ENCODE measurements at regions not wholly inside any gene's neighbourhood (a gene's known extent, or its start where the extent isn't known, plus 50 kb on each side); places are given as distances from the start of the nearest gene placed in this dataset.

DNA sequence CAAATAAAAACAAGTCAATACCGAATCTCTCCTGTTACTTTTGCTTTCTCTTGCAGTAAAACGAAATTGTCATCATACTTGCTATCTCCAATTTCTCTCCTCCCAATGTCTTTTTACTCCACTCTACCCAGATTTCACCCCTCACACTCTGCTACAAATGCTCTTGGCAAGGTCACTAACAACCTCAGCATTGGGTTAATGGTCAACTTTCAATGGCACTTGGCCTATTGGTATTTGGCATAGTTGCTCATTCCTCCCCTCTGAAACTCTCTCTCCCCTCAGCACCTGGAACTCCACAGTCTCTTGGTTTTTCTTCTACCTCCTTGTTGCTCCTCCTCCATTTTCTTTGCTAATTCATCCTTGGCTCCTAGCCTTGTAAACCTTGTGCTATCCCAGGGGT lies 367.3 kb downstream of the PTPRU start:
- ATAC-seq (ENCODE audit: low FRiP score in 2 of 2) (peak in 1 of 2 donors; percentile 53), DNase-seq (no peak)
- TF ChIP-seq POLR2A (IDR thresholded peaks at IDR 0.05): no peak
- no peak for TF ChIP-seq EP300 (IDR thresholded peaks at IDR 0.05)
- no peak for TF ChIP-seq POLR2AphosphoS5 (IDR thresholded peaks at IDR 0.05)
- TF ChIP-seq, protein P1, sequence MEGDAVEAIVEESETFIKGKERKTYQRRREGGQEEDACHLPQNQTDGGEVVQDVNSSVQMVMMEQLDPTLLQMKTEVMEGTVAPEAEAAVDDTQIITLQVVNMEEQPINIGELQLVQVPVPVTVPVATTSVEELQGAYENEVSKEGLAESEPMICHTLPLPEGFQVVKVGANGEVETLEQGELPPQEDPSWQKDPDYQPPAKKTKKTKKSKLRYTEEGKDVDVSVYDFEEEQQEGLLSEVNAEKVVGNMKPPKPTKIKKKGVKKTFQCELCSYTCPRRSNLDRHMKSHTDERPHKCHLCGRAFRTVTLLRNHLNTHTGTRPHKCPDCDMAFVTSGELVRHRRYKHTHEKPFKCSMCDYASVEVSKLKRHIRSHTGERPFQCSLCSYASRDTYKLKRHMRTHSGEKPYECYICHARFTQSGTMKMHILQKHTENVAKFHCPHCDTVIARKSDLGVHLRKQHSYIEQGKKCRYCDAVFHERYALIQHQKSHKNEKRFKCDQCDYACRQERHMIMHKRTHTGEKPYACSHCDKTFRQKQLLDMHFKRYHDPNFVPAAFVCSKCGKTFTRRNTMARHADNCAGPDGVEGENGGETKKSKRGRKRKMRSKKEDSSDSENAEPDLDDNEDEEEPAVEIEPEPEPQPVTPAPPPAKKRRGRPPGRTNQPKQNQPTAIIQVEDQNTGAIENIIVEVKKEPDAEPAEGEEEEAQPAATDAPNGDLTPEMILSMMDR (IDR thresholded peaks at IDR 0.05): no peak
- H3K9me3 ChIP-seq: no peaks in the 10 kb centered on the region
- no peaks in the 10 kb centered on the region for H3K27me3 ChIP-seq
- H3K27ac ChIP-seq: no peak overlapping the region
- no peaks in the 10 kb centered on the region for H3K4me1 ChIP-seq
- 57 to 58% methylated on average over 2 of the region's 2 CpGs for WGBS, 2 donors
- no peaks in the 10 kb centered on the region for H3K36me3 ChIP-seq
- no peak overlapping the region for H3K4me3 ChIP-seq

DNA sequence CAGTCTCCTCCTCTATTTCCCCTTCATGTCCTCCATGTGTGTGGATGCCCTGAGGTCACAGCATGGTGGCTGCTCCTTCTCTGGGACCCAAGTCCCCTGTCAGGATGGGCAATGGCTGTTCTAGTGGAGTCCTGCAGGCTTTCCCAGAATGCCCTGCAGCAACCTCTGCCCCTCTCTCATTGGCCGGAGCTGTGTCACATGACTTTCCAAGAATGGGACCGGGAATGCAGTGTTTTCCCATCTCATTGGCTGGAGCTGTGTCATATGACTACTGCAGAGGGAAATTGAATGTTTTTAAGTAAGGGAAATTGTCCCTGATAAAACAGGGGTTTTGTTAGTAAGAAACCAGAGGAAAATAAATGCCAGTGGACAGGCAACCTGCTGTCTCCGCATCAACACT lies 365.9 kb downstream of the PTPRU start:
- no peaks in the 10 kb centered on the region for H3K9me3 ChIP-seq
- H3K4me3 ChIP-seq: no peak overlapping the region
- DNase-seq (no peak), ATAC-seq (ENCODE audit: low FRiP score in 2 of 2) (no peak)
- H3K27ac ChIP-seq: no peak overlapping the region
- H3K27me3 ChIP-seq: no peaks in the 10 kb centered on the region
- TF ChIP-seq, protein P1 (IDR thresholded peaks at IDR 0.05): no peak
- no peak for TF ChIP-seq EP300 (IDR thresholded peaks at IDR 0.05)
- no peak for TF ChIP-seq POLR2AphosphoS5 (IDR thresholded peaks at IDR 0.05)
- TF ChIP-seq POLR2A (IDR thresholded peaks at IDR 0.05): no peak
- no peaks in the 10 kb centered on the region for H3K4me1 ChIP-seq
- WGBS, 2 donors: 82 to 93% methylated on average over 3 of the region's 3 CpGs
- no peaks in the 10 kb centered on the region for H3K36me3 ChIP-seq

DNA sequence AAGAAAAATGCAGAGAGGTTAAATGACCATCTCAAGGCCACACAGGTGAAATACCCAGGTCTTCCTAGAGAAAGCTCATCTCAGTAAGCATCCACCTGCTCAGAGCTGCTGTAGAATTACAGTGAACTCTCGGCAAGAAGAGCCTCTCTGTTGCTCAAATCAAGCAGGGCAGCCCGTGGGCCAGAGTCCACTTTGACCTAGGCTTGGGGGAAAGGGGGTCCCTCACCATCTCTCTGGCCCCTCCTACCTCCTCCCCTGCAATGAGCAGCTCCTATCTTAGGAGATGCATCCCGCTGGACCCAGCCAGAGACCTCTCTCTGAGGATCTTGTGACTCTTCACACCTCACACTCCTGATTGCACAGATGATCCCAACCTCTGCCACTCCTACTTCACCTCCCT lies 364.7 kb downstream of the PTPRU start:
- no peaks in the 10 kb centered on the region for H3K36me3 ChIP-seq
- TF ChIP-seq, protein P1 (IDR thresholded peaks at IDR 0.05): no peak
- no peak for TF ChIP-seq POLR2A (IDR thresholded peaks at IDR 0.05)
- no peak for TF ChIP-seq EP300 (IDR thresholded peaks at IDR 0.05)
- no peak for TF ChIP-seq POLR2AphosphoS5 (IDR thresholded peaks at IDR 0.05)
- H3K4me3 ChIP-seq: no peak overlapping the region
- no peaks in the 10 kb centered on the region for H3K9me3 ChIP-seq
- no peaks in the 10 kb centered on the region for H3K27me3 ChIP-seq
- ATAC-seq (ENCODE audit: low FRiP score in 2 of 2): no peak
- H3K27ac ChIP-seq: no peak overlapping the region
- H3K4me1 ChIP-seq: no peaks in the 10 kb centered on the region
- DNase-seq: no peak
- 66 to 73% methylated on average over 3 of the region's 3 CpGs for WGBS, 2 donors

DNA sequence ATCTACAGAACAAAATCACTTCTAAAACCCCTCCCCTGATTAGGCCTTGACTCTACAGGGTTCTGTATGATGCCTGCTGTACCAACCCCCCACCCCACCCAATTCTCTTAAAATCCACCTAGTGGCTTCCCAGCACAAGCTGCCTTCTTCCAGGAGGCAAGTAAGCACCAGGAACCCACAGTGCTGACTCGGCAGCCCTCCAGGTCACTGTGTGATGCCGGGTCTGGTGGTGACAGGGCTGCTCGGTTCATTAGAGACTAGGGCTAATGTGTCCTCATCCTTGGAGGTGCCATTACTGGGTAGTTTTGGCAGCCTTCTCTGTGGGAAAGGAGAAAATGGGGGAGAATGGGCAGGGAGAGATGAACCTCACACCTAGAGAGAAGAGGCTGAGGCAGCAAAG lies 363.5 kb downstream of the PTPRU start:
- H3K27ac ChIP-seq: no peak overlapping the region
- TF ChIP-seq, protein P1 (IDR thresholded peaks at IDR 0.05): no peak
- TF ChIP-seq POLR2A (IDR thresholded peaks at IDR 0.05) (no peak), POLR2AphosphoS5 (IDR thresholded peaks at IDR 0.05) (no peak), EP300 (IDR thresholded peaks at IDR 0.05) (no peak)
- no peak for DNase-seq

DNA sequence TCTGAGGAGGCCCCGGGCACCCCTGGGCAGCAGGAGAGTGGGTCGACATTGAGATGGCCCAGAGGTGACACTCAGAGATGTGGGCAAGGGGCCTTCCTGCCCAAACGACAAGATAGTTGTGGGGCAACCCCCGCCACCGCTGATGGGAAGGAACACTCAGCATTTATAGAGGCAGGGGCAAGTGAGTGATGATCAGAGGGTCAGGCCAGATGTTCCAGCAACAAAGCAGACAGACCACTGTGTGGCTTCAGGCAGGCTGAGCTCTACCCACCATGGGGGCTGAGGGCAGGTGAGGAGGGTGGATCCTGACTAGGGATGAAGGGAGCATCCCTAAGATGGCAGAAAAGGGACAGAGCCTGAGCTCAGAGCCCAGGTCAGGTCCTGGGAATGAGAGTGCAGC lies 362.7 kb downstream of the PTPRU start:
- TF ChIP-seq POLR2AphosphoS5 (IDR thresholded peaks at IDR 0.05) (no peak), POLR2A (IDR thresholded peaks at IDR 0.05) (no peak)
- DNase-seq (peak in 1 of 2 donors; percentile 38), ATAC-seq (ENCODE audit: low FRiP score in 2 of 2) (no peak)
- H3K4me3 ChIP-seq: no peak overlapping the region
- no peaks in the 10 kb centered on the region for H3K36me3 ChIP-seq
- H3K9me3 ChIP-seq: no peaks in the 10 kb centered on the region
- no peaks in the 10 kb centered on the region for H3K27me3 ChIP-seq
- WGBS, 2 donors: 85 to 96% methylated on average over 3 to 5 of the region's 5 CpGs
- H3K4me1 ChIP-seq: no peaks in the 10 kb centered on the region
- no peak overlapping the region for H3K27ac ChIP-seq

More for the DNA sequence above, 363.5 kb downstream of the PTPRU start:
- H3K9me3 ChIP-seq: no peaks in the 10 kb centered on the region
- no peaks in the 10 kb centered on the region for H3K36me3 ChIP-seq
- H3K4me1 ChIP-seq: no peaks in the 10 kb centered on the region
- no peaks in the 10 kb centered on the region for H3K27me3 ChIP-seq
- WGBS, 2 donors: 80 to 92% methylated on average over 3 of the region's 3 CpGs
- H3K4me3 ChIP-seq: no peak overlapping the region
- ATAC-seq (ENCODE audit: low FRiP score in 2 of 2): no peak

Data from upper lobe of left lung (tissue), 6 donors.